Activated CD4-positive, alpha-beta T cell treated with anti-CD3 and anti-CD28 coated beads for 36 hours (primary cell): ENCODE measurements at regions not wholly inside any gene's neighbourhood (a gene's known extent, or its start where the extent isn't known, plus 50 kb on each side); places are given as distances from the start of the nearest gene placed in this dataset.
A peak's percentile ranks its signal among the peaks of the same experiment; 100 is the strongest.
"Not testable (repeated sequence)": the region's sequence is repeated elsewhere in the genome, so short reads cannot be mapped to it uniquely, and the experiment has no call there.

ENCODE experiments used
- ATAC-seq: fragments of 200-7000 bp; cut with Tn5 transposase; one replicate; pipeline ENCODE4 v1.10.0; 2021; ENCODE audit warnings: mild to moderate bottlenecking, moderate library complexity
- CTCF ChIA-PET: fragments of 350-600 bp; sonication (Branson Sonifier 250); formaldehyde crosslinking; loops from one replicate; lab custom pipeline; 2021; ENCODE audit warnings: antibody characterized with exemption; lab: Charles Lee
- POLR2A ChIA-PET: fragments of 350-600 bp; sonication (Branson Sonifier 250); formaldehyde crosslinking; loops from one replicate; lab custom pipeline; 2021; ENCODE audit warnings: antibody characterized with exemption, inconsistent platforms; lab: Charles Lee
- DNase-seq: peaks from one replicate; pipeline ENCODE4 v3.0.0-alpha.2; 2020
- H3K27ac Mint-ChIP-seq: one replicate; pipeline ENCODE4 v1.8.0; 2021; ENCODE audit warnings: mixed read lengths
- H3K27me3 Mint-ChIP-seq: one replicate; pipeline ENCODE4 v1.8.0; 2021; ENCODE audit warnings: mixed read lengths
- H3K36me3 Mint-ChIP-seq: one replicate; pipeline ENCODE4 v1.8.0; 2021; ENCODE audit warnings: low read depth, mixed read lengths
- H3K4me1 Mint-ChIP-seq: one replicate; pipeline ENCODE4 v1.8.0; 2021; ENCODE audit warnings: mixed read lengths
- H3K4me3 Mint-ChIP-seq: one replicate; pipeline ENCODE4 v1.8.0; 2021; ENCODE audit warnings: mild to moderate bottlenecking, moderate library complexity, mixed read lengths
- H3K9me3 Mint-ChIP-seq: one replicate; pipeline ENCODE4 v1.8.0; 2021; ENCODE audit warnings: low read depth, mixed read lengths
- intact Hi-C, 2 experiments: fragments of 100-400 bp; cut with DNase I in 1 of 2; cut with micrococcal nuclease in 1 of 2; formaldehyde crosslinking; loops; one replicate each; pipeline versions ENCODE4 v1.14.2 to v1.15.1; 2022 to 2024; cut with DNase I, micrococcal nuclease

DNA sequence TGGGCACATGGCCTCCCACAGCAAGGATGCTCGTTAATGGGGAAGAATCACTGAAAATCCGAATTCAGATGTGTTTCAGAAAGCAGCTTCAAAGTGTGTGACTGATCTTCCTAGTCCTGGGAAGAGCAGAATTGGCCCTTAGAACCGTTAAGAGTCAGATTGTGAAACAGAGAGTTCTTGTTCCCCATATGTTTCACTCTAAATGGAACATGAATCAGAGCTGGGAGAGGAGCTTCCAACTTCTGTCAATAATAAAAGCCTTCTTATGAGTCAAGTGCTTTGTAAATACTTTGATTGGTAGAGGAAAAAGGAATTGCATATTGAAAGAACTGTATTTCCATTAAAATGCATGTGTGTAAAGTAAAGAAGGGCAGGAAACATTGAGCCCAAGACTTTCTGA lies 256.1 kb upstream of the PLGLB1 start:
- H3K4me3 Mint-ChIP-seq, CTCF ChIA-PET, POLR2A ChIA-PET, DNase-seq, H3K36me3 Mint-ChIP-seq, intact Hi-C loops, H3K4me1 Mint-ChIP-seq, ATAC-seq, H3K9me3 Mint-ChIP-seq, H3K27me3 Mint-ChIP-seq, H3K27ac Mint-ChIP-seq: not testable (repeated sequence)

DNA sequence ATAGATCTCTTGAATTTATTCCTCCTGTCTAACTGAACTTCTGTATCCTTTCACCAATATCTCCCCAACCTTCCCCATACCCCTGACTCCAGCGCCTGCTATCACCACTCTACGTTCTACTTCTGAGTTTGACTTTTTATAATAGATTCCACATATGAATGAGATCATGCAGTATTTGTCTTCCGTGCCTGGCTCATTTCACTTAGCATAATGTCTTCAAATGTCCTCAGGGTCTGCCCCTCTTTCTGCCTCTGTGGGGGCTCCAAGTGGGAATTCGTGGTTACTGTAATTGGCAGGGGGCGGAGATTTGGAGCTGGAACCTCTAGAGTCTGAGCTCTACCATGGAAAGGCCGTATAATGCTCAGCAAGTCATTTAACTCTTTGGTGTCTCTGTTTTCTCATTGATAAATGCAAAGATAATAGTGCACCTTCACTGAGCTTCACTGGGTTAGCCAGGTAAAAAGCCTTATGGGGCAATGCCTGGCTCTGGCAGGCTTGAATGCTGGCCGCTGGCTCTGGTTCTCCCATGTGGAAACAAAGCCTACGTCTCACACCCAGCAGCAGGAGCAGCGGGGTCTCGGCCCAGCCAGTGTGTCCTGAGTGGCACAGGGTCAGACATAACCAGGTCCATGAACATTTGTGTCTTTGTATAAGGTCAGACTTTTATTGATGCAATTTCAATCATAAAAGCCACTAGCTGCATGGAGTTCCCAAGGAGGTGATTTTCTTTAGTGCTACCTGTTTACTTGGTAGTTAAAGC lies 259.1 kb upstream of the PLGLB1 start:
- POLR2A ChIA-PET, DNase-seq, H3K27ac Mint-ChIP-seq, CTCF ChIA-PET, H3K27me3 Mint-ChIP-seq, H3K4me1 Mint-ChIP-seq, H3K36me3 Mint-ChIP-seq, H3K4me3 Mint-ChIP-seq, intact Hi-C loops, H3K9me3 Mint-ChIP-seq, ATAC-seq: not testable (repeated sequence)

DNA sequence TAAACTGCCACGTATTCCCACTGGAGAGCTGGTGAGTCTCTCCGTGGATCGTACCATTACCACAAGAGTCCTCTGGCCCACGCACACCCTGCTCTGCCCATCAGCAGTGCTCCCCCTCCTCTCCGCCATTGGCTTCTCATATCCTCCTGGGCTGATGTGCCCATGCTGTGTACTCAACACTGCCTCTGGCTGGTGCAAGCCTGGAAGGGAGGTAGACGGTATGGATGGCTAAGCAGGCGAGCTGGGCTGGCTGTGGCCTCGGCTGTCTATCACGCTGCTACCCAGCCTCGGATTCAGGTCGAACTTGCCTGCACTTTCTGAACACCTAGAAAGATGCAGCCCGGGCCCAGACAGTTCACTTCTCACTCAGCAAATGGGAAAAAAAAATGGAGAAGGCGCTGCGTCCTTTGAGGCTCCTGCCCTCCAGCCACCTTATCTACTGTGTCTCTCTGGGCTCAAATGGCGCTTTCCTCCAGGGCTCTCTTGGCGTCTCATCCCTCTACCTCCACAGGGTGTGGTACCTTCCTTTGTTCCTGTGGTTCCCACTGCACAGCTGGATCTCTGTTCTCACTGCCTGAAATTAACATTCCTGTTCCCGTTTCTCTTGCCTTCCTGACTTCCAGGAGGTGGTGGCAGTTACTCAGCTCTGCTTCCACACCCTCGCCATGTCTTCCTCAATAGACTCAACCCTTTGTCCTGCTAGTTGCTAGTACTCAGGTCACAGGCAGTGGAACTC lies 262.3 kb upstream of the PLGLB1 start:
- H3K36me3 Mint-ChIP-seq, H3K4me3 Mint-ChIP-seq, H3K9me3 Mint-ChIP-seq, intact Hi-C loops, DNase-seq, H3K27me3 Mint-ChIP-seq, ATAC-seq, POLR2A ChIA-PET, CTCF ChIA-PET, H3K27ac Mint-ChIP-seq, H3K4me1 Mint-ChIP-seq: not testable (repeated sequence)

DNA sequence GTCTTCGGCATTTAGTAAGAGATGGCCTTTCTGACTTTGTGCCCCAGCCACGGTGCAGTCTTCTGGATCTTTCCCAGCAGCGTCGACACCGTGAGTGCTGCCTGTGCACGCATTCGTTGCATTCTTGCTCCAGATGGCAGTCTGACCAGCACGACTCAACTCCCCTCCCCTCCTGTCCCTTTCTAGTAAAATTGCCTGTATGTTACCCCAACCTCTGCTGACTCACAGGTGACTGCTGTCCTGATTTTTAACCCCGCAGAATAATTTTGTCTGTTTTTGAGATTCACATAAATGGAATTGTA lies 262.8 kb upstream of the PLGLB1 start:
- POLR2A ChIA-PET, H3K4me1 Mint-ChIP-seq, intact Hi-C loops, H3K4me3 Mint-ChIP-seq, ATAC-seq, H3K27me3 Mint-ChIP-seq, H3K9me3 Mint-ChIP-seq, CTCF ChIA-PET, H3K36me3 Mint-ChIP-seq, H3K27ac Mint-ChIP-seq, DNase-seq: not testable (repeated sequence)

DNA sequence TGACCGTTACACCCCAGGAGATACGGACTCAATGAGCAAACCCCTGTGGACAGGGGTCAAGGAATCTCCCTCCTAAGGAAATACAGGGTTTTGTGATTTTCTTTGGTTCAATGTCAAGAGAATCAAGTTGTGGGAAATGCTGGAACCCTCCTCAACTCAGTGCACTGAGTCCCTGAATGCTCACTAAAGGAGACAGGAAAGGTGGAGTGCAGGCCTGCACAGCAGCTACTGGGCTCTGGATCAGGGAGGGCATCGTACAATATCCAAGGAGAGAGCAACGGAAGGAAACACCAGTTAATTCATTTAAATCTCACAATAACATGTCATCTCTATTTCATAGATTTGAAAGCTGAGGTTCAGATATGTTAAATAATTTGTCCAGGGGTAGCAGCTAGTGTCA lies 263.5 kb upstream of the PLGLB1 start:
- ATAC-seq, H3K9me3 Mint-ChIP-seq, H3K36me3 Mint-ChIP-seq, H3K4me1 Mint-ChIP-seq, intact Hi-C loops, POLR2A ChIA-PET, CTCF ChIA-PET, H3K4me3 Mint-ChIP-seq, DNase-seq, H3K27ac Mint-ChIP-seq, H3K27me3 Mint-ChIP-seq: not testable (repeated sequence)

DNA sequence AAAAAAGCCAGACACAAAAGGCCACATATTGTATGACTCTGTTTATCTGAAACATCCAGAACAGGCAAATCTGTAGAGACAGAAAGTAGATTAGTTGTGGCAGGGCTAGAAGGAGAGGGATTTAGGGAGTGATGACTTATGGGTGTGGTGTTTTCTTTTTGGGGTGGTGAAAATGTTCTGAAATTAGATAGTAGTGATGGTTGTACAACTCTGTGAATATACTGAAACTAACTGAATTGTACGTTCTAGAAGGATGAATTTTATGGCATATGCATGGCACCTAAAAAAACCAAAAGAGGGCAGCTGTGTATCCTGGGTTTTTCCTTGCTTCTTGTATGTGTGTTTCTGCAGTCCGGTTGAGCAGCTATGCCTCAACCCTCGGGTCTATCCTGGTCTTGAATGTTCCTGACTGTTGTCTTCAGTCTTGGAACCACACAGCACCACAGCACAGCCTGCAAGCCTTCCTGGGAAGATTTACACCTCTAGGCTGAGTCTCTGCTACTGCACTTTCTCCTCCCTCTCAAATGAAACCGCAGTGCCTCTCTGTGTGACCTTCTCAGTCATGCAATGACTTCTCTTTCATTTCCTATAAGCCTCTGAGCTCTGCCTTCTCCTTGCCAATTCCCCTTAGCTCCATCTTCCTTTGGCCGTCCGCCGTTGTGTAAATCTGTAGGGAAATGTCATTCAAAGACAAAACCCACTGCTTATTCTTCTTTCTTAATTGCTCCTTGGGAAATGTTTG lies 269.1 kb upstream of the PLGLB1 start:
- H3K4me3 Mint-ChIP-seq, CTCF ChIA-PET, intact Hi-C loops, H3K27me3 Mint-ChIP-seq, H3K36me3 Mint-ChIP-seq, POLR2A ChIA-PET, H3K9me3 Mint-ChIP-seq: not testable (repeated sequence)
- Mint-ChIP-seq H3K4me1 (peaks cover 11% of the 10 kb centered on the region), H3K27ac (peak overlapping the region; percentile 43)
- peak; percentile 9 for DNase-seq
- ATAC-seq: peak; percentile 95

DNA sequence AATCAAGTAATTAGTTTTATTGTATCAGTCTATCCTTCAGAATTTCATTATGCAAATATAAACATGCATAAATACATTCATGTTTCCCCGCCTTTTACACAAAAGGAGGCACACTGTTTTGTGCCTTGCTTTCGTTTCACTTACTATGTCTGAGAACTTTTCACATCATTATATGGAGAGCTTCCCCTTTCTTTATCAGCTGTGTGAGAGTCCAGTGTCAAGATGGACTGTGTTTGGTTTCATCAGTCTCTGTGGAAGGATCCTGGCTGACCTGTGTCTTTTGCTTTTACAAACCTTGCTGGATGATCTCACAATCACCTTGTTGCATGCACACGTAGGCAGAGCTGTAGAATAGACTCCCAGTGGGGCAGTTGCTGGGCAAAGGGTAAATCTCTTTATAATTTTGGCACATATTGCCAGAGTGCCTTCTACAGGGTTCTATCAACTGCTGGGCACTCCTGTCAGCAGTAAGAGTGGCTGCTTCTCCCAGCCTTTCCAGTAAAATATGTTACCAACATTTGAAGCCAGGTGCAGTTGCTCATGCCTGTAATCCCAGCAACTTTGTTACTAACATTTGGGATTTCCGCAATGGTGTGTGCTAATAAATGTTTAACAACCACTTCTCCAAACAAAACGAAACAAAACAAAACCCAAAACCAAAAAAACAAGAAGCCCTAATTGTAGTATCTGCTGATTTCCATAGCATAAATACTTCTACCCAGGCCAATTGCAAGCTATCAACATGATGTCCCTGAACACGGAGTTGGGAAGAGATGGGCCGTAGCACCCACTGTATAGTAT lies 270.0 kb upstream of the PLGLB1 start:
- H3K27me3 Mint-ChIP-seq, H3K27ac Mint-ChIP-seq, DNase-seq, ATAC-seq, POLR2A ChIA-PET, H3K36me3 Mint-ChIP-seq, H3K9me3 Mint-ChIP-seq, intact Hi-C loops, CTCF ChIA-PET, H3K4me3 Mint-ChIP-seq: not testable (repeated sequence)
- H3K4me1 Mint-ChIP-seq: peaks cover 13% of the 10 kb centered on the region

DNA sequence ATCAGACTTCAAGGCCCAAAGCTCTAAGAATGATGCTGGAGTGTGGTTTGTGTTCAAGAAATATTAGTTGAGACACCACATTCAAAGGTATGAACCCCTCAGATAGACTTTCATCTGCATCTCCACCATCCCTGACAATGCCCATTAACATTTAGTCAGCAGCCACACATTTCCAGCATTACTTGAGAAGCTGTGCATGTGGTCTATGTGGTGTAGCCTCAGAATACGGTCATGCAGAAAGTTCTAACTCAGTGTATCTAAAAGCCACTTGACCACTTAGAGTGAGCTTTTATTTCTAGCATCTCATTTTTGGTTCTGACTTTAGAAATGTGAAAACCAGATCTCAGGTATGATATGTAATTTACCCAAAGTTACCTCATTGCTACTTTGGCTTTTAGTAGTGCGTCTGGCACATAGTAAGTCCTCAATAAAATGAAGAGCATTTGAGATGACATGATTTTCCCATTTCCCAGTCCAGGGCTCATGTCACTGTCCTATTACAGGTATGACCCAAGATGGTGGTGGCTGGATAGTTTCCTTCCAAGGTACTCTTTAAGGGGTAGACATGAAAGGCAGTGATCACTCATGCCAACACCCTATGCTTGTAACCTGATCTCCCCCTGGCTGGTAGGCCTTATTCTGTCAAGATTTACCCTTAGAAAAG lies 272.4 kb upstream of the PLGLB1 start:
- DNase-seq, H3K27ac Mint-ChIP-seq, H3K4me3 Mint-ChIP-seq, H3K27me3 Mint-ChIP-seq, H3K36me3 Mint-ChIP-seq, intact Hi-C loops, POLR2A ChIA-PET, H3K9me3 Mint-ChIP-seq, CTCF ChIA-PET: not testable (repeated sequence)
- peaks cover 13% of the 10 kb centered on the region for H3K4me1 Mint-ChIP-seq
- peak; percentile 15 for ATAC-seq

DNA sequence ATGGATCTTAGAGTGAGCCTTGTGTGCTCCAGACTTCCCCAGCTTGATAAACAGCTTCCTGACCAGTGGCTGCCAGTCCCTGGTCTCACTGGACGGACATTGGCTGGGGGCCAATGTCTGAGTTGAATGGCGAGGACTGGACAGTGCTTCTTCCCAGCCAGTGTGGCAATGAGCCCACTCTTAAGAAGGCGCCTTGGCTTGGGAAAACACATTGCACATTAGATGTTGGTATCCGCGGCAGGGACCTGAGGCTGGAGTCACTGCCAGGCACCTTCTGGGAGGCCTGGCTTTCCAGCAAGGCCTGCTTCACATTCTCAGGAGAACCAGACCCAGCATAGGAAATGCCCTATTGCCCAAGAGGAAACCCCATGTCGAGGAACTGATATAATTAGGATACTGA lies 273.5 kb upstream of the PLGLB1 start:
- H3K9me3 Mint-ChIP-seq, H3K27me3 Mint-ChIP-seq, intact Hi-C loops, H3K4me3 Mint-ChIP-seq, POLR2A ChIA-PET, ATAC-seq, DNase-seq, H3K27ac Mint-ChIP-seq, CTCF ChIA-PET, H3K36me3 Mint-ChIP-seq: not testable (repeated sequence)
- H3K4me1 Mint-ChIP-seq: peaks cover 13% of the 10 kb centered on the region

DNA sequence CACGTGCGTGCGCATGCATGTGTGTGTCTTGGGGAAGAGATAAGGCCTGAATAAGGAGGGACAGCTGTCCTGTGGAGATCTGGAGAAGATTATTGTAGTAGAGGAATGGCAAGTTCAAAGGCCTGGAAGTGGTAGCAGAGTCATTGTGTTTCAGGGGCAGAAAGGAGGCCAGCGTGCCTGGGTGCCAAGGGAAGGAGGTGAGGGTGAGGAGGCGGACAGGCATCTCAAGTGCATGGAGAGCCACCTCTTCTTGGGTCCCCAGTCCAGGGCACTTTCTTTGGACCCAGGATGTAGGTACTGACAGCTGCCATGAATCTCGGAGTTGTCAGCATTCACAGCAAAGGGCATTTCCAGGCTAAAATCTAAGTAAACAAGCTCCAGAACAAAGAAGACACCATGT lies 279.7 kb upstream of the PLGLB1 start:
- H3K9me3 Mint-ChIP-seq, H3K27ac Mint-ChIP-seq, intact Hi-C loops, DNase-seq, H3K4me1 Mint-ChIP-seq, POLR2A ChIA-PET, H3K36me3 Mint-ChIP-seq, H3K4me3 Mint-ChIP-seq, H3K27me3 Mint-ChIP-seq, CTCF ChIA-PET, ATAC-seq: not testable (repeated sequence)

DNA sequence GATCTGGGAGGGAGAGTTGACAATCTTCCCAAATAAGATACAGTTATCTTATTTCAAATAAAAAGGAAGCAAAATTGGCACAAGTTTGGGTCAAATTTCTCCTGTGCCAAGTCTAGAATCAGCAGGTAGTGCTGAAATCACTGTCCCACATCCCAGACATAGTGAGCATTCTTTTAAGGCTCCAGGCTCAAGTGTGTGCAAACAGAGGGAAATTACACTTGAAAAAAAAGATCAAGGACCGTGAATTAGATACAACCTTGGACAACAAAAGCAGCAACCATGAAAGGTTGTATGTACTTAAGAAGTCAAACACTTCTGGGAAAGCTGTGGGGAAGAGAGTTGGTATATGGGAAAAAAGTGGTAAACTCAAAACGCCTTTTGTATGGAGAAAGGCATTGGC lies 280.2 kb upstream of the PLGLB1 start:
- ATAC-seq, H3K27ac Mint-ChIP-seq, POLR2A ChIA-PET, H3K36me3 Mint-ChIP-seq, H3K27me3 Mint-ChIP-seq, H3K4me3 Mint-ChIP-seq, H3K9me3 Mint-ChIP-seq, intact Hi-C loops, H3K4me1 Mint-ChIP-seq, DNase-seq, CTCF ChIA-PET: not testable (repeated sequence)
